22Rv1 (cell line): ENCODE measurements at regions not wholly inside any gene's neighbourhood (a gene's known extent, or its start where the extent isn't known, plus 50 kb on each side); places are given as distances from the start of the nearest gene placed in this dataset.

Experiments used
- ZFX ChIP-seq: fragments of 450-650 bp; IDR thresholded peaks from 2 replicates; pipeline ENCODE4 v1.6.1; 2017; ENCODE audit warnings: antibody characterized with exemption, borderline replicate concordance
- TF ChIP-seq, protein P1 (sequence below): fragments of 450-650 bp; IDR thresholded peaks from 2 replicates; pipeline ENCODE4 v1.5.1; 2017; ENCODE audit warnings: mild to moderate bottlenecking

DNA sequence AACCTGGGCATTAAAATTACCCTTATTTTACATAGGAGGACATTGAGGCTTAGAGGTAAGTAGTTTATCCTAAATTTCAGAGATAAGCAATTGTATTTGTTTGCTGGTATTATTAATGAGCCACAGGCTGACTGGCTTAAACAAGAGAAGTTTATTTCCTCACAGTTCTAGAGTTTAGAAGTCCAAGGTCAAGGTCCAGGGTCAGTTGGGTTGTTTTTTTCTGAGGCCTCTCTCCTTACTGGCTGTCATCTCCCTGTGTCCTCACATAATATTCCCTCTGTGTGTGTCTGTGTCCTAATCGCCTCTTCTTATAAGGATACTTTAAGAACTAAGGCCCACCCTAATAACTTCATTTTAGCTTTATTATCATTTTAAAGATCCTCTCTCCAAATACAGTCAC, 294.9 kb upstream of the ATP5MC3 start:
- TF ChIP-seq, protein P1, sequence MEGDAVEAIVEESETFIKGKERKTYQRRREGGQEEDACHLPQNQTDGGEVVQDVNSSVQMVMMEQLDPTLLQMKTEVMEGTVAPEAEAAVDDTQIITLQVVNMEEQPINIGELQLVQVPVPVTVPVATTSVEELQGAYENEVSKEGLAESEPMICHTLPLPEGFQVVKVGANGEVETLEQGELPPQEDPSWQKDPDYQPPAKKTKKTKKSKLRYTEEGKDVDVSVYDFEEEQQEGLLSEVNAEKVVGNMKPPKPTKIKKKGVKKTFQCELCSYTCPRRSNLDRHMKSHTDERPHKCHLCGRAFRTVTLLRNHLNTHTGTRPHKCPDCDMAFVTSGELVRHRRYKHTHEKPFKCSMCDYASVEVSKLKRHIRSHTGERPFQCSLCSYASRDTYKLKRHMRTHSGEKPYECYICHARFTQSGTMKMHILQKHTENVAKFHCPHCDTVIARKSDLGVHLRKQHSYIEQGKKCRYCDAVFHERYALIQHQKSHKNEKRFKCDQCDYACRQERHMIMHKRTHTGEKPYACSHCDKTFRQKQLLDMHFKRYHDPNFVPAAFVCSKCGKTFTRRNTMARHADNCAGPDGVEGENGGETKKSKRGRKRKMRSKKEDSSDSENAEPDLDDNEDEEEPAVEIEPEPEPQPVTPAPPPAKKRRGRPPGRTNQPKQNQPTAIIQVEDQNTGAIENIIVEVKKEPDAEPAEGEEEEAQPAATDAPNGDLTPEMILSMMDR = no peak
- TF ChIP-seq ZFX = no peak
